ENCODE measurements at regions not wholly inside any gene's neighbourhood (a gene's known extent, or its start where the extent isn't known, plus 50 kb on each side); places are given as distances from the start of the nearest gene placed in this dataset.

DNA sequence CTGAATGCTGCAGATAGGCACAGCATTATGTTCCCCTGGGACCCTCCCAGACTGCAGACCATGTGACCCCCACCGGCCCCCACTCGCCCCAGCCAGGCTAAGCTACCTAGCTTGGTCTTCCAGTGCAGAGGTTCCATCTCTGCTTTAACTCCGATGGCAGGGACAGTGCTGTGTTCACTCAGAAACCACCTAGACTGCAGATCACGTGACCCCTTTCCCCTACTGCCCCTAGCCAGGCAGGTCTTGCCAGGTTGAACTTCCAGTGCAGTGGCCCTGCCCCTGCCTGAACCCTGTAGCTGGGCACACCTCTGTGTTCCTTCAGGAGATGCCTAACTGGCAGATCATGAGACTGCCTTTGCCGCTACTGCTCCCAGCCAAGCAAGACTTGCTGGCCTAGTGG is 1116.2 kb downstream of the FLRT2 start:
- TF ChIP-seq MXI1 (IDR thresholded peaks at IDR 0.05; ENCODE audit: borderline replicate concordance, low read depth, low read length), result no peak
- TF ChIP-seq, protein P1, sequence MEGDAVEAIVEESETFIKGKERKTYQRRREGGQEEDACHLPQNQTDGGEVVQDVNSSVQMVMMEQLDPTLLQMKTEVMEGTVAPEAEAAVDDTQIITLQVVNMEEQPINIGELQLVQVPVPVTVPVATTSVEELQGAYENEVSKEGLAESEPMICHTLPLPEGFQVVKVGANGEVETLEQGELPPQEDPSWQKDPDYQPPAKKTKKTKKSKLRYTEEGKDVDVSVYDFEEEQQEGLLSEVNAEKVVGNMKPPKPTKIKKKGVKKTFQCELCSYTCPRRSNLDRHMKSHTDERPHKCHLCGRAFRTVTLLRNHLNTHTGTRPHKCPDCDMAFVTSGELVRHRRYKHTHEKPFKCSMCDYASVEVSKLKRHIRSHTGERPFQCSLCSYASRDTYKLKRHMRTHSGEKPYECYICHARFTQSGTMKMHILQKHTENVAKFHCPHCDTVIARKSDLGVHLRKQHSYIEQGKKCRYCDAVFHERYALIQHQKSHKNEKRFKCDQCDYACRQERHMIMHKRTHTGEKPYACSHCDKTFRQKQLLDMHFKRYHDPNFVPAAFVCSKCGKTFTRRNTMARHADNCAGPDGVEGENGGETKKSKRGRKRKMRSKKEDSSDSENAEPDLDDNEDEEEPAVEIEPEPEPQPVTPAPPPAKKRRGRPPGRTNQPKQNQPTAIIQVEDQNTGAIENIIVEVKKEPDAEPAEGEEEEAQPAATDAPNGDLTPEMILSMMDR (conservative IDR thresholded peaks at IDR 0.05; ENCODE audit: low read depth, low read length), result no peak
- TF ChIP-seq RFX5 (IDR thresholded peaks at IDR 0.05; ENCODE audit: low read depth, low read length), result no peak
- TF ChIP-seq CEBPB (IDR thresholded peaks at IDR 0.05; ENCODE audit: low read depth, low read length), result no peak
- TF ChIP-seq POLR2A (IDR thresholded peaks at IDR 0.05; ENCODE audit: low read depth, low read length), result no peak

All from IMR-90 (cell line).